ENCODE measurements at regions not wholly inside any gene's neighbourhood (a gene's known extent, or its start where the extent isn't known, plus 50 kb on each side); places are given as distances from the start of the nearest gene placed in this dataset.

DNA sequence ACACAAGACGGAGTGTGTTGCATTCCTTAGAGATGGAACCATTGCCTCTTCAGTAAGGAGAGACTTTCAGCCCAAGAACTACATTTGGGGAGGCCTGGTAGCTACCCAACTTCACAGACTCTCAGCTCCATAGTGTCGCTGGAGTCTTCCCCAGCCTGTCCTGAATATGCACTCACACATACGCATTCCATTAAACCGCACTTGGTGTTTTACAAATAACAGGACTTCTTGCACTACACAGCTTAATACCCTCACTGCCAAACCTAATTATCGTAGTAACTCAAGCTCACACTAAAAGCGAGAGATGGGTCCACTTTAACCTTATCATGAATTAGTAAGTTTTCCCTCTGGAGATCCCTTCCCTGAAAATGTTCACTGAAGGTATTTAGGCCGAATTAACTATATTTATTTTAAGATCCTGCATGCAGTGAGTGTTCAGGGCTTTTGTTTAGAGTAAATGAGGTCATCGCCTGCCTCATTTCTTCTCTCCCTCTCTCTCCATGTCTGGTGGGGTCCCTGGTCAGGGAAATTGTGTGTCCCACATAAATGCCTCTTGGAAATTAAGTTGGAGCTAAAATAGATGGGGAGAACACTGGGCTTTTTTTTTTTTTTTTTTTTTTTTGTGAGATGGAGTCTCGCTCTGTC lies 171.9 kb downstream of the FAM43A start:
- intact Hi-C loops (cut with DNase I), result no loop called here
- no peak for DNase-seq
- Histone ChIP-seq H3K4me3 (no peak overlapping the region), H3K4me1 (no peaks in the 10 kb centered on the region), H3K27me3 (no peaks in the 10 kb centered on the region), H3K27ac (no peak overlapping the region), H3K36me3 (no peaks in the 10 kb centered on the region), H3K9me3 (no peaks in the 10 kb centered on the region)
- TF ChIP-seq, protein P1, sequence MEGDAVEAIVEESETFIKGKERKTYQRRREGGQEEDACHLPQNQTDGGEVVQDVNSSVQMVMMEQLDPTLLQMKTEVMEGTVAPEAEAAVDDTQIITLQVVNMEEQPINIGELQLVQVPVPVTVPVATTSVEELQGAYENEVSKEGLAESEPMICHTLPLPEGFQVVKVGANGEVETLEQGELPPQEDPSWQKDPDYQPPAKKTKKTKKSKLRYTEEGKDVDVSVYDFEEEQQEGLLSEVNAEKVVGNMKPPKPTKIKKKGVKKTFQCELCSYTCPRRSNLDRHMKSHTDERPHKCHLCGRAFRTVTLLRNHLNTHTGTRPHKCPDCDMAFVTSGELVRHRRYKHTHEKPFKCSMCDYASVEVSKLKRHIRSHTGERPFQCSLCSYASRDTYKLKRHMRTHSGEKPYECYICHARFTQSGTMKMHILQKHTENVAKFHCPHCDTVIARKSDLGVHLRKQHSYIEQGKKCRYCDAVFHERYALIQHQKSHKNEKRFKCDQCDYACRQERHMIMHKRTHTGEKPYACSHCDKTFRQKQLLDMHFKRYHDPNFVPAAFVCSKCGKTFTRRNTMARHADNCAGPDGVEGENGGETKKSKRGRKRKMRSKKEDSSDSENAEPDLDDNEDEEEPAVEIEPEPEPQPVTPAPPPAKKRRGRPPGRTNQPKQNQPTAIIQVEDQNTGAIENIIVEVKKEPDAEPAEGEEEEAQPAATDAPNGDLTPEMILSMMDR (IDR thresholded peaks at IDR 0.05), result no peak
- WGBS, 2 donors, result 88 to 91% methylated on average over 9 of the region's 9 CpGs
- no peak for FAIRE-seq
- no peak for ATAC-seq

DNA sequence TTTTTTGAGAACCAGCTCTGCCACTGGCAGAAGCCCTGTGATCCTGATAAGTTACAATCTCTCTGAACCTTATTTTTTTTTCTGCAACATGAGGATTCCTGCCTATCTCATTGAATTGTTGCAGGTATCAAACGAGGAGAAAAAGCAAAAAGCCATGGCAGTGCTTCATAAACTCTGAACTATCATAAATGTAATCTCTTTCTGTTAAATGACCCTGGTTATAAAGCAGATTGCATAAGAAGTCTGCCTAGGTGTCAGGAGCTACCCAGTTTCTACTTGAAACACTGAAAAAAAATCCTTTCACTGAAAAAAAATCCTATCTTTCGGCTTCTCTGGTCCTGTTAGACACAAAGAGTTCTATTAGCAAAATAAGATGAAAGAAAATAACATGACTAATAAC lies 172.7 kb downstream of the FAM43A start:
- H3K27me3 ChIP-seq, result no peaks in the 10 kb centered on the region
- no peak overlapping the region for H3K4me3 ChIP-seq
- TF ChIP-seq, protein P1 (IDR thresholded peaks at IDR 0.05), result no peak
- no peaks in the 10 kb centered on the region for H3K36me3 ChIP-seq
- no peak overlapping the region for H3K27ac ChIP-seq
- no peaks in the 10 kb centered on the region for H3K9me3 ChIP-seq
- ATAC-seq (no peak), DNase-seq (no peak), FAIRE-seq (no peak)
- WGBS, 2 donors, result 82 to 90% methylated on average over 2 of the region's 2 CpGs
- no peaks in the 10 kb centered on the region for H3K4me1 ChIP-seq
- intact Hi-C loops (cut with DNase I), result no loop called here

DNA sequence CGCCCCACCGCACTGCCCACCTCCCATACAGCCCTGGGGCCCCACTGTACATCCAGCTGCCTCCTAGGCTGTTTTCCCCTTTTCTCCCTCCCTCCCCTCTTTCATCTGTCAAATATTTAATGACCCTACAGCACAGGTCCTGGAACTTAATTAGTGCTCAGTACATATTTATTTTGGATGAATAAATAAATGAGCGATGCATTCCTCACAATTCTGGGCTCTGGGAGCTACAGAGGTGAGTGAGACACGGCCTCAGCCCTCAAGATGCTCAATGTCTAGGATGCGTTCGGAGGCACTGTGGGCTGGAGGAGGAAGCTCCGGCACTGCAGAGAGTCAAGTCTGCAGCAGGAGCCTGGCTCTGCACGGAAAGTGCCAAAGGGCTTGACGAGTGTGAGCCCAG lies 175.0 kb downstream of the FAM43A start:
- 55 to 58% methylated on average over 9 of the region's 9 CpGs for WGBS, 2 donors
- TF ChIP-seq, protein P1 (IDR thresholded peaks at IDR 0.05), result no peak
- intact Hi-C loops (cut with DNase I), result no loop called here

DNA sequence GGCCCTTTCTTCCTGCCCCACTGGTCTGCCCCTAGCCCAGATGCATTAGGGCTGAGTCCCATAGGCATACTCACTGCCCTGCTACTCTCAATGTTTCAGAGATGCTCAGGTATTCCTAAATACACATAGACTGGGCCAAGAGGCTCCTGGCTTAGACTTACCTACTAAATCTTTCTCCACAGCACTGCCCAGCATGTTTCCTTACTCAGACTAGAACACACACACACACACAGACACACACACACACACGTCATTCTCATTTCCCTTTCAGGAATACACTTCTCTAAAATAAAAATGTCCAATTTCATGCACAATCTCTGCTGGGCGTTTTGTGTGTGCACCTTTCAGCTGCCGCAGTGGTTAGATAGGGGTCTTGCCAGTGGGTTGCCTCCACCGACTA lies 175.7 kb downstream of the FAM43A start:
- intact Hi-C loops (cut with DNase I), result no loop called here
- ATAC-seq (peak in 1 of 4 donors; percentile 50), FAIRE-seq (no peak), DNase-seq (no peak)
- 72 to 75% methylated on average over 4 of the region's 4 CpGs for WGBS, 2 donors
- TF ChIP-seq, protein P1 (IDR thresholded peaks at IDR 0.05), result no peak
- Histone ChIP-seq H3K27ac (no peak overlapping the region), H3K36me3 (no peaks in the 10 kb centered on the region), H3K9me3 (no peaks in the 10 kb centered on the region), H3K27me3 (no peaks in the 10 kb centered on the region), H3K4me1 (no peaks in the 10 kb centered on the region), H3K4me3 (no peak overlapping the region)

More for the DNA sequence above, 175.0 kb downstream of the FAM43A start:
- FAIRE-seq (no peak), DNase-seq (no peak), ATAC-seq (no peak)
- Histone ChIP-seq H3K4me3 (no peak overlapping the region), H3K9me3 (no peaks in the 10 kb centered on the region), H3K36me3 (no peaks in the 10 kb centered on the region), H3K27ac (no peak overlapping the region), H3K4me1 (no peaks in the 10 kb centered on the region), H3K27me3 (no peaks in the 10 kb centered on the region)

DNA sequence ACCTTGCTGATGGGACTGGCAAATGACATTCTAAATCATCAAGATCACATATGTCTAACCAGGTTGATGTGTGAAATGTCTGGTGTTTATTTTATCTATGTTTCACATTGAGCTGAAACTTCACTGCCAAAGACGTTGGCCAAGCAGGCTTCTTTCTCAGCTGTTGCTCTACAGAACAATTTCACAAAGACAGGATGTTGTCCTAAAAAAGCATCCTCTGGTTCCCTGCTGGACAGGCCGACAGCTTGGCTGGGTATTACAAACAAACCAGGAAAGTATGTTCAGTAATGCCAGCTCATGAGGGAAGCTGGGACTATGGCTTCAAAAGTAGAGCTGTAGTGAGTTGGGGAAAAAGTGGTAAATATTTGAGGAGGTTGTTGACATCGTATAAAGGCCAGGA lies 179.4 kb downstream of the FAM43A start:
- no peak overlapping the region for H3K27ac ChIP-seq
- DNase-seq (no peak), FAIRE-seq (no peak)

More for the DNA sequence above, 179.4 kb downstream of the FAM43A start:
- TF ChIP-seq, protein P1 (IDR thresholded peaks at IDR 0.05), result no peak
- H3K36me3 ChIP-seq, result no peaks in the 10 kb centered on the region
- WGBS, 2 donors, result 63 to 73% methylated on average over 3 of the region's 3 CpGs
- intact Hi-C loops (cut with DNase I), result no loop called here
- H3K9me3 ChIP-seq, result no peaks in the 10 kb centered on the region
- no peak for ATAC-seq
- H3K4me1 ChIP-seq, result peaks cover 0 to 9% (median 5%) of the 10 kb centered on the region in 3 donors
- no peak overlapping the region for H3K4me3 ChIP-seq
- H3K27me3 ChIP-seq, result no peaks in the 10 kb centered on the region
